GM21619 (cell line): ENCODE measurements at regions not wholly inside any gene's neighbourhood (a gene's known extent, or its start where the extent isn't known, plus 50 kb on each side); places are given as distances from the start of the nearest gene placed in this dataset.
"Not testable (repeated sequence)": the region's sequence is repeated elsewhere in the genome, so short reads cannot be mapped to it uniquely, and the experiment has no call there.

Experiments used
- ATAC-seq: cut with Tn5 transposase; IDR thresholded peaks from one replicate; pipeline ENCODE4 v1.9.1; 2021; ENCODE audit not compliant: unreplicated experiment

- no peak for ATAC-seq
Measured at GRCh38 chrX:84611843-84612636, 109.8 kb upstream of the HDX start.

GRCh38 chrX:84634201-84634782 is 132.0 kb upstream of the HDX start:
- no peak for ATAC-seq

GRCh38 chrX:84666086-84666485 is 163.8 kb upstream of the HDX start:
- ATAC-seq = no peak

- ATAC-seq = no peak
Measured at GRCh38 chrX:84690228-84690627, 188.0 kb upstream of the HDX start.

- no peak for ATAC-seq
Measured at GRCh38 chrX:84709987-84710386, 207.7 kb upstream of the HDX start.

- ATAC-seq = no peak
Measured at GRCh38 chrX:84710611-84711010, 208.4 kb upstream of the HDX start.

GRCh38 chrX:84712621-84713020 is 210.4 kb upstream of the HDX start:
- no peak for ATAC-seq

- ATAC-seq = no peak
Measured at GRCh38 chrX:84715315-84715714, 213.1 kb upstream of the HDX start.

GRCh38 chrX:84717343-84717742 is 215.1 kb upstream of the HDX start:
- ATAC-seq = no peak

- no peak for ATAC-seq
Measured at GRCh38 chrX:84721416-84721815, 219.2 kb upstream of the HDX start.

GRCh38 chrX:84724576-84724975 is 222.3 kb upstream of the HDX start:
- ATAC-seq = no peak

GRCh38 chrX:84729408-84729807 is 227.2 kb upstream of the HDX start:
- no peak for ATAC-seq

GRCh38 chrX:84729809-84730208 is 227.6 kb upstream of the HDX start:
- peak; percentile 100 for ATAC-seq

- no peak for ATAC-seq
Measured at GRCh38 chrX:84735025-84735424, 232.8 kb upstream of the HDX start.

- ATAC-seq = no peak
Measured at GRCh38 chrX:84737471-84737871, 235.2 kb upstream of the HDX start.

GRCh38 chrX:84747516-84747915 is 245.3 kb upstream of the HDX start:
- ATAC-seq = no peak

GRCh38 chrX:84748965-84749656 is 246.9 kb upstream of the HDX start:
- ATAC-seq = no peak

- ATAC-seq = no peak
Measured at GRCh38 chrX:84760560-84760959, 243.1 kb upstream of the APOOL start.

- no peak for ATAC-seq
Measured at GRCh38 chrX:84796321-84796720, 207.4 kb upstream of the APOOL start.

GRCh38 chrX:84830836-84831235 is 172.8 kb upstream of the APOOL start:
- ATAC-seq = no peak

- not testable (repeated sequence) for ATAC-seq
Measured at GRCh38 chrX:84846541-84846940, 157.1 kb upstream of the APOOL start.

- ATAC-seq = not testable (repeated sequence)
Measured at GRCh38 chrX:84851183-84851582, 152.5 kb upstream of the APOOL start.
